HG02885 (cell line): ENCODE measurements at regions not wholly inside any gene's neighbourhood (a gene's known extent, or its start where the extent isn't known, plus 50 kb on each side); places are given as distances from the start of the nearest gene placed in this dataset.
"Not testable (repeated sequence)": the region's sequence is repeated elsewhere in the genome, so short reads cannot be mapped to it uniquely, and the experiment has no call there.

Experiments
- ATAC-seq: cut with Tn5 transposase; IDR thresholded peaks from one replicate; pipeline ENCODE4 v1.9.1; 2021; ENCODE audit warnings: mild to moderate bottlenecking; ENCODE audit not compliant: unreplicated experiment, poor library complexity

- ATAC-seq, result no peak
Observed at GRCh38 chr4:189513421-189513820, 427.3 kb upstream of the FRG1 start.

- no peak for ATAC-seq
Observed at GRCh38 chr4:189514209-189514608, 426.5 kb upstream of the FRG1 start.

- ATAC-seq, result no peak
Observed at GRCh38 chr4:189516902-189517301, 423.8 kb upstream of the FRG1 start.

- no peak for ATAC-seq
Observed at GRCh38 chr4:189519186-189519585, 421.5 kb upstream of the FRG1 start.

GRCh38 chr4:189525304-189525703, 415.4 kb upstream of the FRG1 start:
- ATAC-seq, result no peak

GRCh38 chr4:189530848-189531247, 409.8 kb upstream of the FRG1 start:
- no peak for ATAC-seq

- no peak for ATAC-seq
Observed at GRCh38 chr4:189533603-189534002, 407.1 kb upstream of the FRG1 start.

GRCh38 chr4:189547559-189547958, 393.1 kb upstream of the FRG1 start:
- ATAC-seq, result no peak

- no peak for ATAC-seq
Observed at GRCh38 chr4:189548484-189549125, 392.1 kb upstream of the FRG1 start.

- not testable (repeated sequence) for ATAC-seq
Observed at GRCh38 chr4:189551931-189552670, 388.6 kb upstream of the FRG1 start.

- not testable (repeated sequence) for ATAC-seq
Observed at GRCh38 chr4:189560605-189561004, 380.1 kb upstream of the FRG1 start.

GRCh38 chr4:189563751-189564150, 376.9 kb upstream of the FRG1 start:
- ATAC-seq, result not testable (repeated sequence)

- not testable (repeated sequence) for ATAC-seq
Observed at GRCh38 chr4:189566271-189566670, 374.4 kb upstream of the FRG1 start.

GRCh38 chr4:189566900-189567299, 373.8 kb upstream of the FRG1 start:
- not testable (repeated sequence) for ATAC-seq

GRCh38 chr4:189579645-189580044, 361.0 kb upstream of the FRG1 start:
- ATAC-seq, result not testable (repeated sequence)

GRCh38 chr4:189586908-189587632, 353.6 kb upstream of the FRG1 start:
- ATAC-seq, result not testable (repeated sequence)

GRCh38 chr4:189589201-189589600, 351.5 kb upstream of the FRG1 start:
- ATAC-seq, result not testable (repeated sequence)

GRCh38 chr4:189592890-189593289, 347.8 kb upstream of the FRG1 start:
- ATAC-seq, result no peak

GRCh38 chr4:189597341-189597740, 343.3 kb upstream of the FRG1 start:
- no peak for ATAC-seq

GRCh38 chr4:189600264-189600663, 340.4 kb upstream of the FRG1 start:
- ATAC-seq, result no peak

GRCh38 chr4:189600718-189601435, 339.8 kb upstream of the FRG1 start:
- ATAC-seq, result no peak
